HCT116 (cell line): ENCODE measurements at regions not wholly inside any gene's neighbourhood (a gene's known extent, or its start where the extent isn't known, plus 50 kb on each side); places are given as distances from the start of the nearest gene placed in this dataset.

Source experiments
- ATAC-seq: fragments of 200-7000 bp; cut with Tn5 transposase; 2 replicates; pipeline ENCODE4 v1.9.1; 2020; ENCODE audit warnings: mild to moderate bottlenecking, moderate library complexity
- BruUV-seq: library from RNA; stranded (reverse); fragments of 400-500 nt; replicated peaks from 2 replicates; lab custom pipeline; 2021; lab: Mats Ljungman, UMichigan
- CTCF ChIA-PET: fragments of 300-600 bp; sonication (Branson Sonifier 250); formaldehyde crosslinking; loops from one replicate; lab custom pipeline; 2021; ENCODE audit warnings: antibody characterized with exemption; lab: Charles Lee
- POLR2A ChIA-PET: fragments of 300-600, 350-600 bp; sonication (Branson Sonifier 250); formaldehyde crosslinking; loops from one replicate; lab custom pipeline; 2021; ENCODE audit warnings: antibody characterized with exemption; lab: Charles Lee
- RAD21 ChIA-PET, 2 experiments: fragments of 300-600 bp; sonication (Branson Sonifier 250); formaldehyde crosslinking; loops; one replicate each; lab custom pipeline; 2023; ENCODE audit warnings: low total read pairs in 2 of 2; ENCODE audit not compliant: uncharacterized antibody in 2 of 2, unreplicated experiment in 2 of 2, low non-redundant PET in 1 of 2; lab: Charles Lee
- DNase-seq: peaks from one replicate; pipeline ENCODE4 v3.0.0-alpha.2; 2010; ENCODE audit warnings: low read depth, low spot score
- H2AFZ ChIP-seq: fragments of 200-600 bp; shearing (Covaris generic), sonication (generic); 2 replicates; pipeline ENCODE4 v1.6.1; 2017; ENCODE audit warnings: low read depth, mixed run types, mixed read lengths, antibody characterized with exemption, low read length; ENCODE audit not compliant: poor library complexity, severe bottlenecking
- H3K27ac ChIP-seq: 2 replicates; pipeline ENCODE4 v1.5.1; 2012; ENCODE audit warnings: low read depth, low read length
- H3K27me3 ChIP-seq: fragments of 200-600 bp; sonication (generic); 2 replicates; pipeline ENCODE4 v1.6.1; 2016; ENCODE audit warnings: mixed run types, low read length, mixed read lengths; ENCODE audit not compliant: insufficient read depth
- H3K36me3 ChIP-seq, 2 experiments: fragments of 200-500 bp in 1 of 2; fragments of 200-600 bp in 1 of 2; sonication (Bioruptor generic) in 1 of 2; sonication (generic) in 1 of 2; 2 replicates each; pipeline versions ENCODE4 v1.5.1 to v1.6.1; 2014 to 2016; ENCODE audit warnings: low read length in 2 of 2, inconsistent platforms in 1 of 2, mixed read lengths in 1 of 2, mixed run types in 1 of 2; ENCODE audit not compliant: insufficient read depth in 2 of 2, control insufficient read depth in 1 of 2
- H3K4me1 ChIP-seq, 2 experiments: fragments of 200-600 bp in 1 of 2; sonication (generic) in 1 of 2; 2 replicates each; pipeline versions ENCODE4 v1.5.1 to v1.6.1; 2012 to 2017; ENCODE audit warnings: low read length in 2 of 2, inconsistent platforms in 1 of 2, mild to moderate bottlenecking in 1 of 2, mixed read lengths in 1 of 2, mixed run types in 1 of 2, moderate library complexity in 1 of 2; ENCODE audit not compliant: insufficient read depth in 2 of 2, control insufficient read depth in 1 of 2
- H3K4me2 ChIP-seq: fragments of 200-600 bp; sonication (generic); 2 replicates; pipeline ENCODE4 v1.6.1; 2017; ENCODE audit warnings: mixed run types, low read length, mixed read lengths
- H3K4me3 ChIP-seq, 2 experiments: fragments of 200-600 bp in 1 of 2; sonication (generic) in 1 of 2; replicated peaks in 1 of 2; 2 replicates each; pipeline ENCODE4 v1.5.1; 2011 to 2016; ENCODE audit warnings: low read length in 2 of 2, control low read depth in 1 of 2, low read depth in 1 of 2, mild to moderate bottlenecking in 1 of 2, mixed read lengths in 1 of 2, mixed run types in 1 of 2
- H3K79me2 ChIP-seq: fragments of 200-600 bp; sonication (generic); 2 replicates; pipeline ENCODE4 v1.6.1; 2017; ENCODE audit warnings: mild to moderate bottlenecking, mixed run types, low read length, moderate library complexity, mixed read lengths; ENCODE audit not compliant: insufficient read depth
- H3K9ac ChIP-seq: fragments of 200-600 bp; sonication (generic); 2 replicates; pipeline ENCODE4 v1.6.1; 2016; ENCODE audit warnings: low read length, mixed read lengths
- H3K9me2 ChIP-seq: fragments of 200-600 bp; sonication (generic), shearing (Covaris generic); 2 replicates; pipeline ENCODE4 v1.6.1; 2017; ENCODE audit warnings: mixed run types, mild to moderate bottlenecking, moderate library complexity; ENCODE audit not compliant: insufficient read depth
- H3K9me3 ChIP-seq, 2 experiments: fragments of 200-500 bp in 1 of 2; fragments of 200-600 bp in 1 of 2; sonication (Bioruptor generic) in 1 of 2; sonication (generic) in 1 of 2; 2 replicates each; pipeline ENCODE4 v1.6.1; 2014 to 2017; ENCODE audit warnings: low read length in 2 of 2, mixed read lengths in 2 of 2, inconsistent platforms in 1 of 2, low read depth in 1 of 2, mild to moderate bottlenecking in 1 of 2, mixed run types in 1 of 2, moderate library complexity in 1 of 2; ENCODE audit not compliant: control insufficient read depth in 1 of 2, insufficient read depth in 1 of 2
- H4K20me1 ChIP-seq: fragments of 200-600 bp; sonication (generic), shearing (Covaris generic); 2 replicates; pipeline ENCODE4 v1.6.1; 2017; ENCODE audit warnings: mixed run types, mild to moderate bottlenecking, moderate library complexity; ENCODE audit not compliant: insufficient read depth
- CEBPB ChIP-seq: IDR thresholded peaks from 2 replicates; pipeline ENCODE4 v1.6.1; 2012; ENCODE audit warnings: low read depth
- EZH2 ChIP-seq: fragments of 200-600 bp; sonication (generic); IDR thresholded peaks from 2 replicates; pipeline ENCODE4 v1.6.1; 2017; ENCODE audit warnings: antibody characterized with exemption, mixed run types
- FOSL1 ChIP-seq: IDR thresholded peaks from 2 replicates; pipeline ENCODE4 v1.6.1; 2012; ENCODE audit warnings: low read depth
- MAX ChIP-seq: IDR thresholded peaks from 2 replicates; pipeline ENCODE4 v1.6.1; 2012
- RAD21 ChIP-seq: IDR thresholded peaks from 2 replicates; pipeline ENCODE4 v1.6.1; 2012; ENCODE audit warnings: low read depth, mild to moderate bottlenecking
- SIN3A ChIP-seq: IDR thresholded peaks from 2 replicates; pipeline ENCODE4 v1.6.1; 2012; ENCODE audit warnings: low read depth
- SRF ChIP-seq: IDR thresholded peaks from 2 replicates; pipeline ENCODE4 v1.6.1; 2012; ENCODE audit warnings: low read depth
- YY1 ChIP-seq: IDR thresholded peaks from 2 replicates; pipeline ENCODE4 v1.6.1; 2011; ENCODE audit warnings: low read length, low read depth, moderate library complexity, mild to moderate bottlenecking; ENCODE audit not compliant: insufficient replicate concordance; ENCODE audit errors: extremely low read depth
- ZFX ChIP-seq: fragments of 450-650 bp; IDR thresholded peaks from 2 replicates; pipeline ENCODE4 v1.6.1; 2017
- ZNF274 ChIP-seq: fragments of 200-500 bp; sonication (Bioruptor generic); IDR thresholded peaks from 2 replicates; pipeline ENCODE4 v1.6.1; 2014; ENCODE audit warnings: mild to moderate bottlenecking, low read depth, low read length, inconsistent platforms
- intact Hi-C: fragments of 100-400 bp; cut with micrococcal nuclease; formaldehyde crosslinking; loops from 2 replicates; pipeline ENCODE4 v1.10.0; 2022
- TF ChIP-seq, protein P1 (sequence below), 3 experiments: fragments of 200-600 bp in 1 of 3; sonication (generic) in 1 of 3; IDR thresholded peaks in 2 of 3; conservative IDR thresholded peaks in 1 of 3; 2 replicates each; pipeline ENCODE4 v1.5.1; 2012 to 2017; ENCODE audit warnings: low read depth in 2 of 3, low read length in 2 of 3, antibody characterized with exemption in 1 of 3, borderline replicate concordance in 1 of 3, control low read depth in 1 of 3, mild to moderate bottlenecking in 1 of 3, mixed read lengths in 1 of 3, mixed run types in 1 of 3, moderate library complexity in 1 of 3; ENCODE audit not compliant: insufficient read depth in 1 of 3

DNA sequence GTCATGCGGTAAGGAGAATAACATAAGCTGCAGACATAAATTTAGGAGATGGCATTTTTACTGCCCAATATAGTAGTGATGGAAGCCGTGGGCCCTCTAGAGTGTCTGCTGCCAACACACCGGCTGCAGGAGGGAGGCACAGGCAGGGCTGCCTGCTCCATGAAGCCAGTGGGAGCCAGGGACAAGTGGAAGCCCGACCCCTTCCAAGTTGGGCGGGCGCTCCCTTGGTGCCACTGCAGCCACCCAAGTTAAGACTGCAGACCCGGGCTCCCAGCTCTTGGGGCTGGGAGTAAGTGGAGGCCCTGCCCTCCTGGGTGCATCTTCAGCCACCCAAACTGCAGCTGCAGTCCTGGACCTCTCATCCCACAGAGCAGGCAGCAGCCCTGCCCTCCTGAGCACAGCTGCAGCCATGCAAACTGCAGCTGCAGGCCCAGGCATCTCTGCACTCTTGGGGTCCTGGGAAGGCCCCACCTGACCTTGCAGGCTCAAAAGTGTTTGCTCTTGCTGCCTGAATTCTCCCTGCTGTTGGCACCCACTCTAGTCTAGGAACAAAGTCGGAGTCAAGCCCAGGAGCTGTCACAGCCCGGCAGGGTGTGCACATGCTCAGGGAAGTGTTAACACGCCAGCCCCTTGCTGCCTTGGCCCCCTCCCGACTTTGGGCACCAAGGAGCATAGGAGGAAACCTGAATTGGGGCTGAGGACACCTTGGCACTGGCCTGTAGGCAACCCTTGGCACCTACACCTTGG is 437.2 kb upstream of the PRMT6 start:
- Histone ChIP-seq H3K27me3 (no peaks in the 10 kb centered on the region), H4K20me1 (no peaks in the 10 kb centered on the region), H3K79me2 (no peaks in the 10 kb centered on the region), H3K4me3 (no peak overlapping the region), H3K4me1 (no peaks in the 10 kb centered on the region), H3K9ac (no peak overlapping the region), H3K36me3 (no peaks in the 10 kb centered on the region), H3K9me2 (no peaks in the 10 kb centered on the region), H3K4me2 (no peak overlapping the region), H2AFZ (no peak overlapping the region), H3K9me3 (peaks cover 8 to 15% of the 10 kb centered on the region in 2 experiments; a peak in 2 of 4 replicates), H3K27ac (no peak overlapping the region)
- TF ChIP-seq YY1 (no peak), SIN3A (no peak), MAX (no peak), EZH2 (no peak)
- DNase-seq (no peak), ATAC-seq (no peak)
- intact Hi-C loops = no loop called here
- ChIA-PET CTCF (no interaction called here), POLR2A (no interaction called here), RAD21 (no interaction called here)
- no TSS peak for BruUV-seq

GRCh38 chr1:106619827-106620134 is 436.7 kb upstream of the PRMT6 start:
- no TSS peak for BruUV-seq
- no peaks in the 10 kb centered on the region for H3K27me3 ChIP-seq
- no peak overlapping the region for H2AFZ ChIP-seq
- ChIA-PET RAD21 (no interaction called here), CTCF (no interaction called here), POLR2A (no interaction called here)
- no peaks in the 10 kb centered on the region for H3K9me2 ChIP-seq
- no peak overlapping the region for H3K9ac ChIP-seq
- H4K20me1 ChIP-seq = no peaks in the 10 kb centered on the region
- no peak overlapping the region for H3K27ac ChIP-seq
- H3K36me3 ChIP-seq = no peaks in the 10 kb centered on the region
- H3K79me2 ChIP-seq = no peaks in the 10 kb centered on the region
- H3K4me2 ChIP-seq = no peak overlapping the region
- no peaks in the 10 kb centered on the region for H3K4me1 ChIP-seq
- H3K4me3 ChIP-seq = no peak overlapping the region
- ATAC-seq (no peak), DNase-seq (no peak)
- intact Hi-C loops = no loop called here
- peaks cover 8 to 15% of the 10 kb centered on the region in 2 experiments; a peak in 2 of 4 replicates for H3K9me3 ChIP-seq
- no peak for TF ChIP-seq ZFX
- no peak for TF ChIP-seq FOSL1
- TF ChIP-seq CEBPB = no peak
- TF ChIP-seq SRF = no peak
- TF ChIP-seq RAD21 = no peak
- no peak for TF ChIP-seq ZNF274
- TF ChIP-seq, protein P1, sequence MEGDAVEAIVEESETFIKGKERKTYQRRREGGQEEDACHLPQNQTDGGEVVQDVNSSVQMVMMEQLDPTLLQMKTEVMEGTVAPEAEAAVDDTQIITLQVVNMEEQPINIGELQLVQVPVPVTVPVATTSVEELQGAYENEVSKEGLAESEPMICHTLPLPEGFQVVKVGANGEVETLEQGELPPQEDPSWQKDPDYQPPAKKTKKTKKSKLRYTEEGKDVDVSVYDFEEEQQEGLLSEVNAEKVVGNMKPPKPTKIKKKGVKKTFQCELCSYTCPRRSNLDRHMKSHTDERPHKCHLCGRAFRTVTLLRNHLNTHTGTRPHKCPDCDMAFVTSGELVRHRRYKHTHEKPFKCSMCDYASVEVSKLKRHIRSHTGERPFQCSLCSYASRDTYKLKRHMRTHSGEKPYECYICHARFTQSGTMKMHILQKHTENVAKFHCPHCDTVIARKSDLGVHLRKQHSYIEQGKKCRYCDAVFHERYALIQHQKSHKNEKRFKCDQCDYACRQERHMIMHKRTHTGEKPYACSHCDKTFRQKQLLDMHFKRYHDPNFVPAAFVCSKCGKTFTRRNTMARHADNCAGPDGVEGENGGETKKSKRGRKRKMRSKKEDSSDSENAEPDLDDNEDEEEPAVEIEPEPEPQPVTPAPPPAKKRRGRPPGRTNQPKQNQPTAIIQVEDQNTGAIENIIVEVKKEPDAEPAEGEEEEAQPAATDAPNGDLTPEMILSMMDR (IDR thresholded peaks at IDR 0.05 in 2 of 3, conservative IDR thresholded peaks at IDR 0.05 in 1 of 3; ENCODE audit: borderline replicate concordance in 1 of 3, insufficient read depth in 1 of 3, low read depth in 2 of 3, low read length in 2 of 3) = no peak
